ENCODE measurements at regions not wholly inside any gene's neighbourhood (a gene's known extent, or its start where the extent isn't known, plus 50 kb on each side); places are given as distances from the start of the nearest gene placed in this dataset.
A peak's percentile ranks its signal among the peaks of the same experiment; 100 is the strongest.

- H3K27me3 ChIP-seq = no peaks in the 10 kb centered on the region
- no peaks in the 10 kb centered on the region for H3K36me3 ChIP-seq
- H4K20me1 ChIP-seq = no peaks in the 10 kb centered on the region
- H3K9me3 ChIP-seq = no peaks in the 10 kb centered on the region
- H3K4me3 ChIP-seq = no peak overlapping the region
- no peak overlapping the region for H3K9ac ChIP-seq
- H3K4me1 ChIP-seq = peaks cover 23% of the 10 kb centered on the region
- H3K4me2 ChIP-seq = peak overlapping the region; percentile 15; the same call in 1 of the 2 replicates
- no peak for TF ChIP-seq Cebpa-rat (IDR thresholded peaks at IDR 0.05)
- H3K27ac ChIP-seq = no peak overlapping the region
Measured at GRCh38 chr9:38233796-38234355, 158.6 kb upstream of the ALDH1B1 start.

- no peaks in the 10 kb centered on the region for H3K36me3 ChIP-seq
- H3K4me2 ChIP-seq = peak overlapping the region; percentile 15; the same call in 1 of the 2 replicates
- no peak overlapping the region for H3K4me3 ChIP-seq
- no peaks in the 10 kb centered on the region for H4K20me1 ChIP-seq
- peaks cover 28% of the 10 kb centered on the region for H3K4me1 ChIP-seq
- H3K9me3 ChIP-seq = no peaks in the 10 kb centered on the region
- H3K27ac ChIP-seq = no peak overlapping the region
- no peak for TF ChIP-seq Cebpa-rat (IDR thresholded peaks at IDR 0.05)
- H3K9ac ChIP-seq = no peak overlapping the region
- H3K27me3 ChIP-seq = no peaks in the 10 kb centered on the region
Measured at GRCh38 chr9:38233343-38233742, 159.2 kb upstream of the ALDH1B1 start.

- Histone ChIP-seq H3K4me2 (peak overlapping the region; percentile 15; the same call in 1 of the 2 replicates), H3K27ac (no peak overlapping the region), H3K9ac (no peak overlapping the region), H3K9me3 (no peaks in the 10 kb centered on the region), H3K27me3 (no peaks in the 10 kb centered on the region), H3K4me3 (no peak overlapping the region), H4K20me1 (no peaks in the 10 kb centered on the region), H3K4me1 (peaks cover 33% of the 10 kb centered on the region), H3K36me3 (no peaks in the 10 kb centered on the region)
- no peak for TF ChIP-seq Cebpa-rat (IDR thresholded peaks at IDR 0.05)
Measured at GRCh38 chr9:38232895-38233294, 159.6 kb upstream of the ALDH1B1 start.

GRCh38 chr9:38229504-38230155 is 160.6 kb upstream of the SHB start:
- H3K27ac ChIP-seq = no peak overlapping the region
- no peaks in the 10 kb centered on the region for H3K36me3 ChIP-seq
- no peak for TF ChIP-seq Cebpa-rat (IDR thresholded peaks at IDR 0.05)

DNA sequence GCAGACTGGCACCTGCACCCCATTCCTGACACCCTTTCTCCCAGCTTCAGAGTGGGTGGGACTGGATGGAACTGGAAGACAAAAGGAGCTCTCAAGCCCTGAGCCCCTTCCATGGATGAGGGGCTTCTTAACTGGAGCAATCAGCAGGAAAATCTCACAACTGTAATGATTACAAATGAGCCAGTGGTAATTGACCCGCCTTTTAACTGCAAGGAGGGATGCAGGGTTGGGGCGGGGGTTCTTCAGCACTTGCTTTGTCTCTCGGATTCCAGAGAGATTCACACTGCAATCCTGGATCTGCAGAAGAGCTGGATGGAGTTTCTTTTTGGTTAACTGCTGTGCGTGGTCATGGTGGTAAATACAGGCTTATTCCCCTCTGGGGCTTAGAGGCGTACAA is 160.1 kb upstream of the SHB start:
- no peak overlapping the region for H3K27ac ChIP-seq
- H3K4me2 ChIP-seq = peak overlapping the region; percentile 91
- H3K27me3 ChIP-seq = no peaks in the 10 kb centered on the region
- H3K36me3 ChIP-seq = no peaks in the 10 kb centered on the region
- H3K4me3 ChIP-seq = no peak overlapping the region
- TF ChIP-seq Cebpa-rat (IDR thresholded peaks at IDR 0.05) = no peak
- H4K20me1 ChIP-seq = no peaks in the 10 kb centered on the region
- H3K9ac ChIP-seq = no peak overlapping the region
- H3K4me1 ChIP-seq = peaks cover 57% of the 10 kb centered on the region
- no peaks in the 10 kb centered on the region for H3K9me3 ChIP-seq

More at GRCh38 chr9:38229504-38230155, 160.6 kb upstream of the SHB start:
- Histone ChIP-seq H3K9me3 (no peaks in the 10 kb centered on the region), H4K20me1 (no peaks in the 10 kb centered on the region), H3K9ac (no peak overlapping the region), H3K4me3 (no peak overlapping the region), H3K4me2 (peak overlapping the region; percentile 91), H3K4me1 (peaks cover 56% of the 10 kb centered on the region), H3K27me3 (no peaks in the 10 kb centered on the region)

- Histone ChIP-seq H4K20me1 (no peaks in the 10 kb centered on the region), H3K36me3 (no peaks in the 10 kb centered on the region), H3K27me3 (no peaks in the 10 kb centered on the region), H3K4me3 (0 out of 2 replicates have a peak overlapping the region, but pooled peaks have one; percentile 0), H3K9me3 (no peaks in the 10 kb centered on the region), H3K4me2 (peak overlapping the region; percentile 91), H3K4me1 (peaks cover 59% of the 10 kb centered on the region), H3K27ac (no peak overlapping the region), H3K9ac (no peak overlapping the region)
- TF ChIP-seq Cebpa-rat (IDR thresholded peaks at IDR 0.05) = no peak
Measured at GRCh38 chr9:38228331-38229103, 159.5 kb upstream of the SHB start.

DNA sequence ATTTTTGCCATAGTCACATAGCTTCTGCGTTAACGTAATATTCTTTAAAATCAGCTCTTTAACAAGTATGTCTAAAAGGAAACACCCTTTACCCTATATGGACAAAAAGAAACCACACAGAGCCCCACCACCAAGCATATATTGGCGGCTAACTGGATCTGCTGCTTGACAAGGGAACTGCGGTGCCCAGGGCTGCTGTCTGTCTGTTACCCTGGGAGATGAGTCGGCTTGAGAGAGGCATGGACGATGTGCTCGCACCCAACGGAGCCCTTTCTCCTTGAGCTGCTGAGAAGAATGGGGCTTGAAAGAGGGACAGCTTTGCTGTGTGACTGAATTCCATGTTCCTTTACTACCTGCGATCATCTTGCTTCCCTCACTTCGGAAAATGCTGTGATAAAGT is 158.6 kb upstream of the SHB start:
- H4K20me1 ChIP-seq = no peaks in the 10 kb centered on the region
- no peaks in the 10 kb centered on the region for H3K9me3 ChIP-seq
- peaks cover 59% of the 10 kb centered on the region for H3K4me1 ChIP-seq
- peak overlapping the region; percentile 63 for H3K27ac ChIP-seq
- no peaks in the 10 kb centered on the region for H3K27me3 ChIP-seq
- no peaks in the 10 kb centered on the region for H3K36me3 ChIP-seq
- H3K4me3 ChIP-seq = peak overlapping the region; percentile 45; the same call in 1 of the 2 replicates
- peak overlapping the region; percentile 91 for H3K4me2 ChIP-seq
- no peak for TF ChIP-seq Cebpa-rat (IDR thresholded peaks at IDR 0.05)
- no peak overlapping the region for H3K9ac ChIP-seq

GRCh38 chr9:38227061-38227540 is 158.1 kb upstream of the SHB start:
- H4K20me1 ChIP-seq = no peaks in the 10 kb centered on the region
- no peaks in the 10 kb centered on the region for H3K36me3 ChIP-seq
- no peaks in the 10 kb centered on the region for H3K27me3 ChIP-seq
- TF ChIP-seq Cebpa-rat (IDR thresholded peaks at IDR 0.05) = no peak
- no peaks in the 10 kb centered on the region for H3K9me3 ChIP-seq
- H3K4me3 ChIP-seq = peak overlapping the region; percentile 45; the same call in 1 of the 2 replicates
- 0 out of 2 replicates have a peak overlapping the region, but pooled peaks have one; percentile 20 for H3K9ac ChIP-seq
- peaks cover 59% of the 10 kb centered on the region for H3K4me1 ChIP-seq
- H3K4me2 ChIP-seq = peak overlapping the region; percentile 91
- peak overlapping the region; percentile 63 for H3K27ac ChIP-seq

DNA sequence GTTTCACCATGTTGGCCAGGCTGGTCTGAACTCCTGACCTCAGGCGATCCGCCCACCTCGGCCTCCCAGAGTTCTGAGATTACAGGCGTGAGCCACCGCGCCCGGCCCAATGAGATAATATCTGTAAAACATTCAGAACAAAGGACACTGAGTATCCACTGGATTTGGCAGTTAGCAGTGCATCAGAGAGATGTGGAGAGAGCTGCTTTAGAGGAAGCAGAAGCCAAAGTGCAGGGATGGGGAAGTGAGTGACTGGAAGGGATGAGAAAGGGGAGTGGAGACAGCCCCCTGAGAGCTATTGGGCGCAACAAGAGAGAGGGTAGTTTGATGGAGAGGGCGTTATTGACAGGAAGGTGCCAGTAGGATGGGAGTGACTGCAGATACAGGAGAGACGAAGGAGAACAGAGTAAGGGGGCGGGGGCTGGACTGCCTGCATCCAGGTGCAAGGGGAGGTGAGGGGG is 157.5 kb upstream of the SHB start:
- Histone ChIP-seq H3K9me3 (no peaks in the 10 kb centered on the region), H3K9ac (no peak overlapping the region), H3K4me2 (peak overlapping the region; percentile 70), H4K20me1 (no peaks in the 10 kb centered on the region), H3K27ac (no peak overlapping the region; the same call in 1 of the 2 replicates), H3K27me3 (no peaks in the 10 kb centered on the region), H3K36me3 (no peaks in the 10 kb centered on the region), H3K4me3 (no peak overlapping the region), H3K4me1 (peaks cover 59% of the 10 kb centered on the region)
- TF ChIP-seq Cebpa-rat (IDR thresholded peaks at IDR 0.05) = no peak

Data from BLaER1 (cell line).